ENCODE measurements at regions not wholly inside any gene's neighbourhood (a gene's known extent, or its start where the extent isn't known, plus 50 kb on each side); places are given as distances from the start of the nearest gene placed in this dataset.

GRCh38 chr6:153623496-153623895 is 415.5 kb upstream of the OPRM1 start:
- TF ChIP-seq CTCF (optimal IDR thresholded peaks at IDR 0.05 in 1 of 3, IDR thresholded peaks at IDR 0.05 in 1 of 3, conservative IDR thresholded peaks at IDR 0.05 in 1 of 3; ENCODE audit: extremely low read depth in 1 of 3, insufficient read depth in 2 of 3, low read length in 3 of 3): no peak
- TF ChIP-seq EZH2 (IDR thresholded peaks at IDR 0.05; ENCODE audit: low read length): no peak

Measured in keratinocyte (primary cell).